Fibroblast of peridontal ligament (primary cell): ENCODE measurements at regions not wholly inside any gene's neighbourhood (a gene's known extent, or its start where the extent isn't known, plus 50 kb on each side); places are given as distances from the start of the nearest gene placed in this dataset.

Experiments
- DNase-seq: peaks from one replicate; pipeline ENCODE4 v3.0.0-alpha.2; 2010; ENCODE audit errors: extremely low read depth

GRCh38 chr12:97093187-97093683 is 186.2 kb downstream of the NEDD1 start:
- no peak for DNase-seq

- no peak for DNase-seq
Observed at GRCh38 chr12:97097734-97098133, 190.7 kb downstream of the NEDD1 start.

GRCh38 chr12:97109441-97109840 is 202.4 kb downstream of the NEDD1 start:
- DNase-seq, result no peak

- no peak for DNase-seq
Observed at GRCh38 chr12:97112136-97112535, 205.1 kb downstream of the NEDD1 start.

GRCh38 chr12:97118796-97119375 is 211.8 kb downstream of the NEDD1 start:
- no peak for DNase-seq

- DNase-seq, result no peak
Observed at GRCh38 chr12:97127061-97127460, 220.0 kb downstream of the NEDD1 start.

- no peak for DNase-seq
Observed at GRCh38 chr12:97131220-97131981, 224.3 kb downstream of the NEDD1 start.

GRCh38 chr12:97132270-97132669 is 225.2 kb downstream of the NEDD1 start:
- DNase-seq, result no peak

- no peak for DNase-seq
Observed at GRCh38 chr12:97134495-97134894, 227.4 kb downstream of the NEDD1 start.

- no peak for DNase-seq
Observed at GRCh38 chr12:97140355-97140754, 233.3 kb downstream of the NEDD1 start.

- no peak for DNase-seq
Observed at GRCh38 chr12:97142737-97143410, 235.8 kb downstream of the NEDD1 start.

- DNase-seq, result no peak
Observed at GRCh38 chr12:97148941-97149559, 242.0 kb downstream of the NEDD1 start.

GRCh38 chr12:97151481-97151880 is 244.4 kb downstream of the NEDD1 start:
- no peak for DNase-seq

GRCh38 chr12:97159377-97159776 is 252.3 kb downstream of the NEDD1 start:
- DNase-seq, result no peak

GRCh38 chr12:97160277-97160676 is 253.2 kb downstream of the NEDD1 start:
- DNase-seq, result no peak

GRCh38 chr12:97162173-97162572 is 255.1 kb downstream of the NEDD1 start:
- no peak for DNase-seq

- DNase-seq, result no peak
Observed at GRCh38 chr12:97164936-97165335, 257.9 kb downstream of the NEDD1 start.

GRCh38 chr12:97167598-97167997 is 260.5 kb downstream of the NEDD1 start:
- DNase-seq, result no peak

GRCh38 chr12:97168804-97169203 is 261.7 kb downstream of the NEDD1 start:
- DNase-seq, result no peak

GRCh38 chr12:97169889-97170567 is 263.0 kb downstream of the NEDD1 start:
- DNase-seq, result no peak

GRCh38 chr12:97173688-97174410 is 266.8 kb downstream of the NEDD1 start:
- no peak for DNase-seq
